NCI-H1417 treated with DMSO at 0.1 percent for 48 hours (cell line): ENCODE measurements at regions not wholly inside any gene's neighbourhood (a gene's known extent, or its start where the extent isn't known, plus 50 kb on each side); places are given as distances from the start of the nearest gene placed in this dataset.
"Not testable (repeated sequence)": the region's sequence is repeated elsewhere in the genome, so short reads cannot be mapped to it uniquely, and the experiment has no call there.

Experiments used
- DNase-seq: peaks from one replicate; lab custom pipeline; 2025; lab: John Stamatoyannopoulos, UW

GRCh38 chr5:63555874-63556273 lies 406.4 kb downstream of the HTR1A start:
- no peak for DNase-seq

GRCh38 chr5:63554191-63554590 lies 408.1 kb downstream of the HTR1A start:
- no peak for DNase-seq

GRCh38 chr5:63553073-63553472 lies 409.2 kb downstream of the HTR1A start:
- no peak for DNase-seq

- DNase-seq = no peak
These were observed 426.2 kb downstream of the HTR1A start for GRCh38 chr5:63535840-63536602.

GRCh38 chr5:63524281-63524680 lies 438.0 kb downstream of the HTR1A start:
- DNase-seq = no peak

GRCh38 chr5:63516006-63516405 lies 446.2 kb downstream of the HTR1A start:
- no peak for DNase-seq

- no peak for DNase-seq
These were observed 462.0 kb downstream of the HTR1A start for GRCh38 chr5:63500242-63500641.

- DNase-seq = no peak
These were observed 467.0 kb downstream of the HTR1A start for GRCh38 chr5:63495225-63495624.

- no peak for DNase-seq
These were observed 478.9 kb downstream of the HTR1A start for GRCh38 chr5:63483338-63483737.

- no peak for DNase-seq
These were observed 488.8 kb downstream of the HTR1A start for GRCh38 chr5:63473335-63473967.

- DNase-seq = no peak
These were observed 506.0 kb downstream of the HTR1A start for GRCh38 chr5:63456279-63456678.

- DNase-seq = no peak
These were observed 511.1 kb downstream of the HTR1A start for GRCh38 chr5:63451188-63451587.

GRCh38 chr5:63439537-63439936 lies 522.7 kb downstream of the HTR1A start:
- no peak for DNase-seq

- DNase-seq = no peak
These were observed 552.5 kb downstream of the HTR1A start for GRCh38 chr5:63409737-63410136.

GRCh38 chr5:63408984-63409383 lies 553.3 kb downstream of the HTR1A start:
- no peak for DNase-seq

GRCh38 chr5:63401436-63402046 lies 560.7 kb downstream of the HTR1A start:
- no peak for DNase-seq

- DNase-seq = no peak
These were observed 562.2 kb downstream of the HTR1A start for GRCh38 chr5:63400079-63400478.

GRCh38 chr5:63398346-63398745 lies 563.9 kb downstream of the HTR1A start:
- DNase-seq = no peak

- not testable (repeated sequence) for DNase-seq
These were observed 574.1 kb downstream of the HTR1A start for GRCh38 chr5:63388188-63388587.

GRCh38 chr5:63375851-63376250 lies 586.4 kb downstream of the HTR1A start:
- DNase-seq = no peak

GRCh38 chr5:63374085-63374484 lies 588.2 kb downstream of the HTR1A start:
- no peak for DNase-seq

- DNase-seq = no peak
These were observed 611.1 kb downstream of the HTR1A start for GRCh38 chr5:63351164-63351563.

- no peak for DNase-seq
These were observed 615.8 kb downstream of the HTR1A start for GRCh38 chr5:63346451-63346850.
